ENCODE measurements at regions not wholly inside any gene's neighbourhood (a gene's known extent, or its start where the extent isn't known, plus 50 kb on each side); places are given as distances from the start of the nearest gene placed in this dataset.

- Histone ChIP-seq H3K18ac (ENCODE audit: low read length) (no peak overlapping the region), H3K4ac (ENCODE audit: low read depth, low read length) (no peak overlapping the region), H3K79me2 (ENCODE audit: control insufficient read depth, insufficient read depth, low read length, poor library complexity) (no peaks in the 10 kb centered on the region)
Observed at GRCh38 chr5:145554399-145554798, 280.7 kb downstream of the PRELID2 start.

DNA sequence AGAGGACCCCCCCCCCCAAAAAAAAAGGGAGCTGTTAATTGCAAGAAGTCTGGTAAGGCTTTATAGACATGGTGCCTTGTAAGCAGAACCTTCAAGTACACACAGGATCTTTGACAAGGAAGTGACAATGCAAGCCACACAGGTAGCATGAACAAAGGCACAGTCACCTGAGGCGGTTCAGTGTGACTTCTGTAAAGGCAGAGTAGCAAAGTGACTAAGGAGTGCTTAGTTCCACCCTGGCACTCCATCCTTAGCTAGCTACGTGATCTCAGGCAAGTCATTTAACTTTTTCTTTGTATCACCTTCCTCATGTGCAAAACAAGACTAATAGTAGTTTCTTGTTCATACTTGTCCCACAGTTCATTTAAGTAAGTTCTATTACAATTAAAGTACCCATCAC is 282.0 kb downstream of the PRELID2 start:
- no peak overlapping the region for H3K27ac ChIP-seq (ENCODE audit: low read depth, low read length)
- no peak overlapping the region for H4K8ac ChIP-seq (ENCODE audit: low read depth, low read length)
- no peak overlapping the region for H2BK5ac ChIP-seq (ENCODE audit: low read depth, low read length, poor library complexity)
- no peak overlapping the region for H4K12ac ChIP-seq (ENCODE audit: low read depth, low read length)
- no peak for DNase-seq
- H3K27me3 ChIP-seq (ENCODE audit: insufficient read depth, low read length): no peaks in the 10 kb centered on the region
- H3K9me3 ChIP-seq (ENCODE audit: insufficient read depth, low read depth, low read length): no peaks in the 10 kb centered on the region
- H3K4me3 ChIP-seq (ENCODE audit: low read depth, low read length): no peak overlapping the region
- H3K14ac ChIP-seq (ENCODE audit: low read length): no peak overlapping the region
- no peaks in the 10 kb centered on the region for H3K36me3 ChIP-seq (ENCODE audit: control insufficient read depth in 1 of 2, insufficient read depth in 2 of 2, low read length in 2 of 2)
- H2AK5ac ChIP-seq (ENCODE audit: low read length): peak overlapping the region; percentile 96
- peaks cover 3 to 4% of the 10 kb centered on the region in 2 experiments for H3K4me1 ChIP-seq (ENCODE audit: control insufficient read depth in 1 of 2, insufficient read depth in 2 of 2, low read length in 2 of 2)
- H2AFZ ChIP-seq (ENCODE audit: insufficient read depth, low read length, poor library complexity): no peak overlapping the region
- WGBS (ENCODE audit: extremely low coverage, insufficient coverage, insufficient read length): no CpG with 5 or more reads among the region's 2 CpGs
- H3K18ac ChIP-seq (ENCODE audit: low read length): no peak overlapping the region
- no peaks in the 10 kb centered on the region for H3K79me2 ChIP-seq (ENCODE audit: control insufficient read depth, insufficient read depth, low read length, poor library complexity)
- no peak overlapping the region for H3K9ac ChIP-seq (ENCODE audit: low read length)
- no peak overlapping the region for H3K23ac ChIP-seq (ENCODE audit: low read length)
- no peak overlapping the region for H3K4ac ChIP-seq (ENCODE audit: low read depth, low read length)
- no peak overlapping the region for H3K4me2 ChIP-seq (ENCODE audit: low read length)
- no peak overlapping the region for H2BK12ac ChIP-seq (ENCODE audit: low read length)
- peaks cover 3% of the 10 kb centered on the region for H3K79me1 ChIP-seq (ENCODE audit: low read length)
- H4K91ac ChIP-seq (ENCODE audit: low read depth, low read length): no peak overlapping the region
- peak overlapping the region; percentile 49 for H2BK120ac ChIP-seq (ENCODE audit: insufficient read depth, low read length, poor library complexity)

More at GRCh38 chr5:145554399-145554798, 280.7 kb downstream of the PRELID2 start:
- no peak overlapping the region for H3K27ac ChIP-seq (ENCODE audit: low read depth, low read length)
- H3K36me3 ChIP-seq (ENCODE audit: control insufficient read depth in 1 of 2, insufficient read depth in 2 of 2, low read length in 2 of 2): no peaks in the 10 kb centered on the region
- H3K27me3 ChIP-seq (ENCODE audit: insufficient read depth, low read length): no peaks in the 10 kb centered on the region
- no peak overlapping the region for H2BK12ac ChIP-seq (ENCODE audit: low read length)
- DNase-seq: no peak
- H2AK5ac ChIP-seq (ENCODE audit: low read length): no peak overlapping the region
- no peak overlapping the region for H3K23ac ChIP-seq (ENCODE audit: low read length)
- H4K91ac ChIP-seq (ENCODE audit: low read depth, low read length): no peak overlapping the region
- H4K8ac ChIP-seq (ENCODE audit: low read depth, low read length): no peak overlapping the region
- no peak overlapping the region for H2BK120ac ChIP-seq (ENCODE audit: insufficient read depth, low read length, poor library complexity)
- peaks cover 3% of the 10 kb centered on the region for H3K79me1 ChIP-seq (ENCODE audit: low read length)
- H3K14ac ChIP-seq (ENCODE audit: low read length): no peak overlapping the region
- H3K4me2 ChIP-seq (ENCODE audit: low read length): no peak overlapping the region
- no peak overlapping the region for H3K4me3 ChIP-seq (ENCODE audit: low read depth, low read length)
- no peaks in the 10 kb centered on the region for H3K9me3 ChIP-seq (ENCODE audit: insufficient read depth, low read depth, low read length)
- no peak overlapping the region for H2AFZ ChIP-seq (ENCODE audit: insufficient read depth, low read length, poor library complexity)
- no peak overlapping the region for H2BK5ac ChIP-seq (ENCODE audit: low read depth, low read length, poor library complexity)
- H4K12ac ChIP-seq (ENCODE audit: low read depth, low read length): no peak overlapping the region
- no peak overlapping the region for H3K9ac ChIP-seq (ENCODE audit: low read length)
- peaks cover 3 to 4% of the 10 kb centered on the region in 2 experiments for H3K4me1 ChIP-seq (ENCODE audit: control insufficient read depth in 1 of 2, insufficient read depth in 2 of 2, low read length in 2 of 2)

DNA sequence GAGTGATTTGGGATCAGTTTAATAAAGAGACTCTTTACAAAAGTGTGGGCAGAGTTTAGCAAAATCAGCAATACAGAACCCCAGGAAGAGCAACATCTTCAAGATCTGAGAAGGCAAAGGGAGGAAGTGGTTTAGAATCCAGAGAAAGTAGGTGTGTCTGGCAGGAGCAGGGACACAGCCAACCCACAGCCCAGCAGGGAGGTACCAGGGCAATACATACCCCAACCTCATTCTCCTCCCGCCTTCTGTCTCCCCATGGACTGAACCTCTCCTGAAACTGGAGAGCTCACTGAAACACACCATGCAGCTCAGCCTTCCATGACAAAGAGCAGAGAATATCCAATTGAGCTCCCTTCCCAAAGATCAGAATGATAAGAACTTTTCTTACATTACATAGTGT is 283.4 kb downstream of the PRELID2 start:
- H3K4me2 ChIP-seq (ENCODE audit: low read length): no peak overlapping the region
- H3K18ac ChIP-seq (ENCODE audit: low read length): no peak overlapping the region
- H3K36me3 ChIP-seq (ENCODE audit: control insufficient read depth in 1 of 2, insufficient read depth in 2 of 2, low read length in 2 of 2): no peaks in the 10 kb centered on the region
- no CpG with 5 or more reads among the region's 1 CpG for WGBS (ENCODE audit: extremely low coverage, insufficient coverage, insufficient read length)
- H3K79me1 ChIP-seq (ENCODE audit: low read length): peaks cover 3% of the 10 kb centered on the region
- H2AFZ ChIP-seq (ENCODE audit: insufficient read depth, low read length, poor library complexity): no peak overlapping the region
- no peak overlapping the region for H2BK5ac ChIP-seq (ENCODE audit: low read depth, low read length, poor library complexity)
- DNase-seq: no peak
- no peak overlapping the region for H3K27ac ChIP-seq (ENCODE audit: low read depth, low read length)
- no peak overlapping the region for H4K12ac ChIP-seq (ENCODE audit: low read depth, low read length)
- H3K14ac ChIP-seq (ENCODE audit: low read length): no peak overlapping the region
- peaks cover 3% of the 10 kb centered on the region in 2 experiments for H3K4me1 ChIP-seq (ENCODE audit: control insufficient read depth in 1 of 2, insufficient read depth in 2 of 2, low read length in 2 of 2)
- H3K23ac ChIP-seq (ENCODE audit: low read length): no peak overlapping the region
- no peak overlapping the region for H2BK12ac ChIP-seq (ENCODE audit: low read length)
- no peak overlapping the region for H3K4ac ChIP-seq (ENCODE audit: low read depth, low read length)
- peak overlapping the region; percentile 2 for H4K91ac ChIP-seq (ENCODE audit: low read depth, low read length)
- H3K79me2 ChIP-seq (ENCODE audit: control insufficient read depth, insufficient read depth, low read length, poor library complexity): no peaks in the 10 kb centered on the region
- H2AK5ac ChIP-seq (ENCODE audit: low read length): no peak overlapping the region
- no peaks in the 10 kb centered on the region for H3K27me3 ChIP-seq (ENCODE audit: insufficient read depth, low read length)
- no peak overlapping the region for H3K4me3 ChIP-seq (ENCODE audit: low read depth, low read length)
- H3K9me3 ChIP-seq (ENCODE audit: insufficient read depth, low read depth, low read length): no peaks in the 10 kb centered on the region
- no peak overlapping the region for H4K8ac ChIP-seq (ENCODE audit: low read depth, low read length)
- H3K9ac ChIP-seq (ENCODE audit: low read length): no peak overlapping the region
- H2BK120ac ChIP-seq (ENCODE audit: insufficient read depth, low read length, poor library complexity): no peak overlapping the region

GRCh38 chr5:145548097-145548496 is 287.0 kb downstream of the PRELID2 start:
- DNase-seq: no peak
- Histone ChIP-seq H4K8ac (ENCODE audit: low read depth, low read length) (no peak overlapping the region), H3K4me1 (ENCODE audit: control insufficient read depth in 1 of 2, insufficient read depth in 2 of 2, low read length in 2 of 2) (peaks cover 0 to 3% of the 10 kb centered on the region in 2 experiments), H3K9me3 (ENCODE audit: insufficient read depth, low read depth, low read length) (no peaks in the 10 kb centered on the region), H3K14ac (ENCODE audit: low read length) (no peak overlapping the region), H3K79me2 (ENCODE audit: control insufficient read depth, insufficient read depth, low read length, poor library complexity) (no peaks in the 10 kb centered on the region), H3K79me1 (ENCODE audit: low read length) (no peaks in the 10 kb centered on the region), H3K9ac (ENCODE audit: low read length) (no peak overlapping the region), H3K23ac (ENCODE audit: low read length) (no peak overlapping the region), H2BK5ac (ENCODE audit: low read depth, low read length, poor library complexity) (no peak overlapping the region), H3K4me2 (ENCODE audit: low read length) (no peak overlapping the region), H3K4ac (ENCODE audit: low read depth, low read length) (no peak overlapping the region), H4K12ac (ENCODE audit: low read depth, low read length) (no peak overlapping the region), H3K27me3 (ENCODE audit: insufficient read depth, low read length) (no peaks in the 10 kb centered on the region), H2BK12ac (ENCODE audit: low read length) (no peak overlapping the region), H3K27ac (ENCODE audit: low read depth, low read length) (no peak overlapping the region), H3K18ac (ENCODE audit: low read length) (no peak overlapping the region), H3K36me3 (ENCODE audit: control insufficient read depth in 1 of 2, insufficient read depth in 2 of 2, low read length in 2 of 2) (no peaks in the 10 kb centered on the region), H2BK120ac (ENCODE audit: insufficient read depth, low read length, poor library complexity) (no peak overlapping the region), H4K91ac (ENCODE audit: low read depth, low read length) (no peak overlapping the region), H2AFZ (ENCODE audit: insufficient read depth, low read length, poor library complexity) (no peak overlapping the region), H3K4me3 (ENCODE audit: low read depth, low read length) (no peak overlapping the region), H2AK5ac (ENCODE audit: low read length) (no peak overlapping the region)

GRCh38 chr5:145544401-145544800 is 290.7 kb downstream of the PRELID2 start:
- Histone ChIP-seq H3K4ac (ENCODE audit: low read depth, low read length) (no peak overlapping the region), H3K27ac (ENCODE audit: low read depth, low read length) (no peak overlapping the region), H3K4me3 (ENCODE audit: low read depth, low read length) (no peak overlapping the region), H3K18ac (ENCODE audit: low read length) (no peak overlapping the region), H3K4me2 (ENCODE audit: low read length) (no peak overlapping the region), H3K79me1 (ENCODE audit: low read length) (no peaks in the 10 kb centered on the region), H3K9me3 (ENCODE audit: insufficient read depth, low read depth, low read length) (no peaks in the 10 kb centered on the region), H2BK120ac (ENCODE audit: insufficient read depth, low read length, poor library complexity) (no peak overlapping the region), H3K14ac (ENCODE audit: low read length) (no peak overlapping the region), H2BK5ac (ENCODE audit: low read depth, low read length, poor library complexity) (no peak overlapping the region), H4K91ac (ENCODE audit: low read depth, low read length) (no peak overlapping the region), H2AK5ac (ENCODE audit: low read length) (no peak overlapping the region), H2AFZ (ENCODE audit: insufficient read depth, low read length, poor library complexity) (no peak overlapping the region), H3K4me1 (ENCODE audit: control insufficient read depth in 1 of 2, insufficient read depth in 2 of 2, low read length in 2 of 2) (no peaks in the 10 kb centered on the region), H2BK12ac (ENCODE audit: low read length) (no peak overlapping the region), H3K27me3 (ENCODE audit: insufficient read depth, low read length) (no peaks in the 10 kb centered on the region), H3K79me2 (ENCODE audit: control insufficient read depth, insufficient read depth, low read length, poor library complexity) (no peaks in the 10 kb centered on the region), H4K8ac (ENCODE audit: low read depth, low read length) (no peak overlapping the region), H3K36me3 (ENCODE audit: control insufficient read depth in 1 of 2, insufficient read depth in 2 of 2, low read length in 2 of 2) (no peaks in the 10 kb centered on the region), H3K9ac (ENCODE audit: low read length) (no peak overlapping the region), H3K23ac (ENCODE audit: low read length) (no peak overlapping the region), H4K12ac (ENCODE audit: low read depth, low read length) (no peak overlapping the region)
- DNase-seq: no peak

Data from trophoblast cell (in vitro differentiated cells and primary cell).